GM19395 (cell line): ENCODE measurements at regions not wholly inside any gene's neighbourhood (a gene's known extent, or its start where the extent isn't known, plus 50 kb on each side); places are given as distances from the start of the nearest gene placed in this dataset.
"Not testable (repeated sequence)": the region's sequence is repeated elsewhere in the genome, so short reads cannot be mapped to it uniquely, and the experiment has no call there.

Experiments
- ATAC-seq: cut with Tn5 transposase; IDR thresholded peaks from one replicate; pipeline ENCODE4 v1.9.1; 2021; ENCODE audit warnings: mild to moderate bottlenecking, moderate library complexity; ENCODE audit not compliant: unreplicated experiment

- no peak for ATAC-seq
These were observed 281.9 kb downstream of the UBE3D start for GRCh38 chr6:82783587-82784236.

- ATAC-seq: no peak
These were observed 280.4 kb downstream of the UBE3D start for GRCh38 chr6:82785206-82785605.

GRCh38 chr6:82786248-82786647, 279.4 kb downstream of the UBE3D start:
- ATAC-seq: no peak

GRCh38 chr6:82795940-82796339, 269.7 kb downstream of the UBE3D start:
- ATAC-seq: no peak

- no peak for ATAC-seq
These were observed 264.6 kb downstream of the UBE3D start for GRCh38 chr6:82801083-82801482.

- not testable (repeated sequence) for ATAC-seq
These were observed 249.4 kb downstream of the UBE3D start for GRCh38 chr6:82816243-82816642.

GRCh38 chr6:82818727-82819126, 246.9 kb downstream of the UBE3D start:
- no peak for ATAC-seq

GRCh38 chr6:82823361-82823760, 242.3 kb downstream of the UBE3D start:
- ATAC-seq: no peak

GRCh38 chr6:82832811-82833210, 232.8 kb downstream of the UBE3D start:
- no peak for ATAC-seq

GRCh38 chr6:82833481-82833880, 232.2 kb downstream of the UBE3D start:
- no peak for ATAC-seq

GRCh38 chr6:82836022-82836575, 229.5 kb downstream of the UBE3D start:
- ATAC-seq: no peak

GRCh38 chr6:82840571-82840970, 225.1 kb downstream of the UBE3D start:
- no peak for ATAC-seq

- ATAC-seq: no peak
These were observed 224.3 kb downstream of the UBE3D start for GRCh38 chr6:82841309-82841708.
